NCI-H1930 (cell line): ENCODE measurements at regions not wholly inside any gene's neighbourhood (a gene's known extent, or its start where the extent isn't known, plus 50 kb on each side); places are given as distances from the start of the nearest gene placed in this dataset.

Experiments used
- DNase-seq, 2 experiments: peaks; one replicate each; lab custom pipeline; 2025; lab: John Stamatoyannopoulos, UW

DNA sequence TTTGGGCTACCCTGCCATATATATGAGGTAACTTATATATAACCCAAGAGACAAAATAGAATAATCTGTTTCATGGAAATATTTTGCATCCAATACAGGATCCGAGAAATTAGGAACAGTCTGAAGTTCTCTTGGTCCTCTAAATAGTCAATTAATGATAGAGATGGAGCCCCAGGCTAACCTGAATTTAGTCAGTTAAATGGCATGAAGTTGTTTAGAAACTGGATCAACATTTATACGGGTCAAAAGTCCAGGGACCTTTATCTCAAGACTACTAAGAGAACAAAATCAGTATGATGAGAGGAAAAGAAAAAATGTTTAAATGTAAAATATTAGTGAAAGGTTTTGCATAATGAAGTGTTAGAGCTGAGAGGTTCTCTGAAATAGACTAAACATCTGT lies 303.3 kb upstream of the ACTBL2 start:
- no peak for DNase-seq

DNA sequence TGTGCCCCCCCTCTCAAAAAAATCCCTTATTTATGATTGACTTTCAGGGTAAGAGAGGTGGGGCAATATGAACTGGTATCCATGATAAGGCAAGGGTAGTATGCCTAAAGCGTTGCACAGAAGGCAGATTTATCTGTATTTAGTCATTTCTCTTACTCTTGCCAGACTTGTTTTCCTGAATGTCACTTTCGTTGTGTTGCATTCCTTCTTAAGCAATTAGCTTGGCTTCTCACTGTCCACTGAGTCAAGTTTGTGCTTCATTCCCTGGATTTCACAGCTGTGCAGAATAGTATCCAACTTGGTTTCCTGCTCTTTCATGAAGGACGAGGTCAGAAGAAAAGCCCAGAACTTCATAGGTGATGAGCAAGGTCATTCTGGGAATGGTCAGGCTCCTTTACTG lies 301.5 kb upstream of the ACTBL2 start:
- no peak for DNase-seq

DNA sequence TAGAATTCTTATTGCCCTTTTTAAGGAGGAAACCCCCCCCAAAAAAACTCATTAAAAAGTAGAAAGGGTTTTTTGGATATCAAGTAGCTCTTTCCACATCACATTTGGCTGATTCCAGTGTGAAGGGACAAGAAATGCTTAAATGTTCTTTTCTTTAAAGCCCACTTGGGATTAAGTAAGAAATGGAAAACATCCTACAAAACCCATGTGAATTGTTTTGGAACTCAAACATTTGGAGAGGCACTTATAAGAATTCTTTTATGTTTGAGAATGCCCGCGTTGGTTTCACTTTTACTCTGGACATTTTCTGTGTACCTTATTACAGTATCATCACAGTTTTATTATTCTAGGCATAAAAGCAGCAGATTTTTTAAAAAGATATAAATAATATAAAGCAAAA lies 301.1 kb upstream of the ACTBL2 start:
- no peak for DNase-seq

DNA sequence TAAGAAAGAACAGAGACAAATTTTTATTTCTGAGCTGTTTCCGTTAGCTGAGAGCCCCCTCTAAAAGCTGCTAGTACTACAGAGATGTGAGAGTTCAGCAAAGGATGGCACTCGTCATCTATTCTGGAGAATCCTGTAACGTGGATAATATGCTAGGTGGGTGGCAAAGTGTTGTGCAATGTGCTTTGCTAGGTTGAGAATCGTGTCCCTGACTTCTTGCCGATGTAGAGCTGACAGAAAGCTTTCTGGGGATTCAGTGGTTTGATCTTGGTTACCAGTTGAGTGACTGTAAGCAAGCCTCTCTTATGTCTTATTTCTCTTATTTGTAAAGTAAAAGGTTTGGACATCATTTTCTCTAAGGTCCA lies 298.3 kb upstream of the ACTBL2 start:
- DNase-seq = no peak

DNA sequence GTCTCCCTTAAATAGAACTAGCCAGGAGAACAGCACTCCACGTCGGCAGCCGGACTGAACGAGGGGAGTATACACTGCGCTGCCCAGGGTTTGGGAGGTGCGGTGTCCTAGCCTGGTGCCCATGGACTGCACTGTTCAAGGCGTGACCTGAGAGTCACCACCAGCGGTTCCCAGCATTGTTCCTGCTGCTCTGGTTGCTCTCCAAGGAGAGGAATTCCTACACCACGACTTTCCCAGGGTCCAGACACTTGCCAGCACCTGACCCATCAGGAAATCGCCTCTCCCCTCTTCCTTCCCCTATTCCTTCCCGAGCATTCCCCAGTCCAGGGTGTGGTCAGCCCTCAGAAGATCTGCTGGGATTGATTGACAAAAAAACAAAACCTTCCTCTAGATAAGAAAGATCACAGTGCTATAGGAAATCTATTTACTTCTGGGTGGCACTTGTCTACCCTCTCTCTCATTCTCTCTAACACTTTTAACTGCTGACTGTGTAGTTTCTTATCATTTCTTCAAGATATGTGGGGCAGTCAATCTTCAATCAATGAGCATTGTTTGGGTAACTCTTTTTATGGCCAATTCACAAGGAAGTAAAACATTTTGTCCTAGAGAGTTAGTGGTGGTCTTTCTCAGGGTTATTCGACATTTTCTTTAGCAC lies 297.8 kb upstream of the ACTBL2 start:
- no peak for DNase-seq

DNA sequence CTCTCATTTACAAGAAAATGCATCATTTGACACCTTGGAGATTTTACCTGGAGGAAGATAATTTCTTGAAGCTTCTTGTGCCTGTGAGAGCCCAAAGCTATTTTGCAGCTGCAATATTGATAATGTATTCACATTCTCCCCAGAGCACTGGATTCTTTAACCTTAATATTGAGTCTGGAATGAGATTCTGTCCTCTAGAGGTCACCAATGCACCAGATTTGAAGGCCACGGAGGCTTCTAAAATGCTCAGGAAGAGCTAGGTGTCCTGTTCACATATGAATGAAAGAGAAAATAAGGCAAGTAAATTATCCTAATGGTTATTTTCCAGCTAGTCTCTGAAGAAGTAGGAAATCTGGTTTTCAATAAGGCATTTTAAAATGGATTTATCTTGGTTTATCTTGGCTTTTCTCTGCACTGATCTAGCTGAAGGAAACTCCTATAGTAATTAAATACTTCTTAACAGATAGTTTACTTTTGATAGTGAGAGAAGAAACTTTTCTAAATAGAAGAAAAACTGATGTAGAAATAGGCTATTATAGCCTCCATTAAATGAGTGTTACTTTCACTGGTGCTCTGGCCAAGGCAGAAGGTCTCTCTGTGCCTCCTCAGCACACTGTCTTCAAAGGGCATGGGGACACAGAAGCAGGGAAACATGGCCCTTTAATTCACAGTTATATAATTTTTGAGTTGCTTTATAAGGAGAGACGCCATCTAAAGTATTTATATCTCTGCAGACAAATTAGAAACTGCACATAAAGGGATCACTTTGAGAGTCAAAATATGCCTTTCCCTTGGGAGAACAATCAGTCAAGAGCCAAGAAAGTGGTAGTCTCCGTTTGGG lies 297.0 kb upstream of the ACTBL2 start:
- DNase-seq = peak; percentile 19 to 25

DNA sequence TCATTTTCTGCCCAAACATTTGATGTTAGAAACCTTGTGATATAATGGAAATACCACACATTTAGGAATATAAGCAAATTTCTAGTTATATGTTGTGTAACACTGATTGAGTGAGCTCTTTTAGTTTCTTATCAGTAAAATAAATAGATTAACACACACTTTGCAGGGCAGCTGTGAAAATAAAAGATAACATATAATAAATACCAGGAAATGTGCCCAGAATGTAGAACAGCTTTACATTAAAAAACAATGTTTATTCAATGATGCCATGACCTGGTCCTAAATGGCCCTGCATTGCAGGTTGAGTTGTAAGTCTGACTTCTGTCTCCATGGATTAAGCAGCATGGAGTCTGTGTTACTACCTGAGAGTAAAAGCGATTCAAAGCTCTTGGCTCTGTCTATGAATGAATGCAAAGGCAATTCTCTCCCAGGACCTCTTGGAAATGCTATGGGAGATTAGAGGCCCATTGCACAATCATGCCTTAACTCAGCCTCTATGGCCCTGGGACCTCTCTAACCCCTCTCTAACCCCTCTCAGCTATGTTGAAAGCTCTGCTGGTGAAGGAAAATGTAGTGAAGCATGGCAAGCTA lies 296.0 kb upstream of the ACTBL2 start:
- no peak for DNase-seq

DNA sequence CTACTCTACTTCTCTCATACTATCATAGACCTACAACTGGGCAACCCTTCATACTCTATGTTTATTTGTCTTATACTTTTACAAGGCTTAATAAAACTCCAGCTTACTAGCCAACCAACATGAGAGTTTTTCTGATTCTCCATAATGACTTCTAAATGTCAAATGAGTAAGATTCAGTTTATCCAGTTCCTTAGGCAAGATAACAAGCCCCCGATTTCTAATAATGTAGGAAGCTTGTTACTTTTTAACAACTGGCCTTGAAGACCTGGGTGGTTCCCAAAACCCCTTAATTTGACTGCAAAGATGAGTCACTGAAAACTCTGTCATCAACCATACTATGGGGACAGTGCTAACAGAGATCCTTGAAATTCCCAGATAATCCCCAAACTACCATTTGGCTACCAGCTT lies 294.6 kb upstream of the ACTBL2 start:
- DNase-seq = no peak

DNA sequence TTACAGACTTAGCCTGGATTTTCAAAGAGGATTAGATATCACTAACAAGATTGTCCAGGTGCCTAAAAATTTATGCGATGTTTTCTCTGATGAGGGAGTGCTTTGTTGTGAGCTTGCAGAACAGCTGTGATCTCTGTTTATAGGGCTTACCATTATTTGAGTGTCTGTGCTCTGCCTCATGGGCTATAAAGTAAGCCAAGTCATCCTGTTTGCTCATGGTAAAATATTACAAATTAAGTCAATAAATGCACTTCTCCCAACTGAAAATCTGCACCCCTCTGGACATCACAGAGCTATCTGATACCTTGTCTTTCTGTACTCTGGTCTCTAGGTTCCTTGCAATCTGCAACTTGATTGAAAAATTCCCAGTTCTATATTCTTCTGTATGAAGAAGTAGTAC lies 293.4 kb upstream of the ACTBL2 start:
- DNase-seq = no peak

DNA sequence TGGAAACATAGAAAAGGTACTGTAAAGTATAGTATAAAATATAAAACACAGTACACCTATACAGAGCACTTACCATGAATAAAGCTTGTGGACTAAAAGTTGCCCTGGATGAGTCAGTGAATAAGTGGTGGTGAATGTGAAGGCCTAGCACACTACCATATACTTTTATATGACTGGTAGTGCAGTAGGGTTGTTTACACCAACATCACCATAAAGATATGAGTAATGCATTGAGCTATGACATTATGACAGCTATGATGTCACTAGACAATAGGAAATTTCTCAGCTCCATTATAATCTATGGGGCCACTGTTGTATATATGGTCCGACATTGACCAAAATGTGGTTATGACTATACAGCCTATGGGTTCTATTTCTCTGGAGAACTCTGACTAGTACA lies 291.8 kb upstream of the ACTBL2 start:
- no peak for DNase-seq

DNA sequence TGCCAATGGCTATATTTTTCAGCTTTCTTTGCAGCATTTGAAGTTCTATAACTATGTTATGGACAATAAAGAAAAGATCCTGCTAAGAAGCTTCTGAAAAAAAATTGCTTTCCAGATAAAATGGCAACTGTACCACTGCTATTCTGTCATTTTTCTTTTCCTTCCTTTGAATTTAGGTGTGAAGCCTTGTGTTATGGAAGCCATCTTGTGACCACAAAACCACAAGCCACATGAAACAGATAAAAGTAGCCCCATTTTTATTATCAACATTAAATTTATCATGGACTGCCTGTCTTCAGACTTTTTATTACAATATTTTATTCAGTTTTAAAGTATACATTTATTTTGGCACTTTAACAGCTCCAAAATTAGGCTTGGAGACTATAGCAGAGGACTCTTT lies 289.9 kb upstream of the ACTBL2 start:
- no peak for DNase-seq

DNA sequence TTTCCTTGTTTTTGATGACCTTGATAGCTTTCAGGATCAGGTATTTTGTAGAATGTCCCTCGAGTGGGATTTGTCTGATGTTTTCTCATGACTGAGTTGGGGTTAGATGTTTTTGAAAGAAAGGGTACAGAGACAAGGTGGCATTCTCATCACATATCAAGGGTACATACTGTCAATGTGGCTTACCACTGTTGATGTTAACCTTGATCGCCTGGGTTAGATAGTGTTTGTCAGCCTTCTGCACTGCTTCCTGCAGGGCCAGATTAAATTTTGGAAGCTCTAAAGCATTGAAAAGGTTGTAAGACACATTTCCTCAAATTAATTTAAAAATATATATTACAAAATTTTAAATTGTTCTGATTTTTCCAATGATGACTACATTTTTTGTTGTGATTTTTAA lies 287.4 kb upstream of the ACTBL2 start:
- DNase-seq = no peak

DNA sequence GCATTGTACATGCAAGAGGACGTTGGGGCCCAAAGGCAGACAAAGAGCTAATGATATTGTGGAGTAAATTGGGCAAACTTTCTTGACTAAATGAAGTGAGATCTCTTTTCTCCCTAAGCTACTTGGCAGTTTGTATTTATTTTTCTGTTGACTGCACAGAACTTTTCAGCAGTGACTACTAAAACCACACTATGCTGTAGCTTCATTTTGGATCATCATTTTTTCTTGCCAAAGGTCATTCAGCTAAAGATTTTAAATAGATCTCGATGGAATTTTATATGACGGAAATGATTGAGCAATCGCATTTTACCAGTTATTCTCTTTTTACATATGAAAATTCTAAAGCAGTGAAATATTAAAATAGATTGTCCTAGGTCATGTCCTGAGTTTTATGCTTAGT lies 286.1 kb upstream of the ACTBL2 start:
- no peak for DNase-seq

DNA sequence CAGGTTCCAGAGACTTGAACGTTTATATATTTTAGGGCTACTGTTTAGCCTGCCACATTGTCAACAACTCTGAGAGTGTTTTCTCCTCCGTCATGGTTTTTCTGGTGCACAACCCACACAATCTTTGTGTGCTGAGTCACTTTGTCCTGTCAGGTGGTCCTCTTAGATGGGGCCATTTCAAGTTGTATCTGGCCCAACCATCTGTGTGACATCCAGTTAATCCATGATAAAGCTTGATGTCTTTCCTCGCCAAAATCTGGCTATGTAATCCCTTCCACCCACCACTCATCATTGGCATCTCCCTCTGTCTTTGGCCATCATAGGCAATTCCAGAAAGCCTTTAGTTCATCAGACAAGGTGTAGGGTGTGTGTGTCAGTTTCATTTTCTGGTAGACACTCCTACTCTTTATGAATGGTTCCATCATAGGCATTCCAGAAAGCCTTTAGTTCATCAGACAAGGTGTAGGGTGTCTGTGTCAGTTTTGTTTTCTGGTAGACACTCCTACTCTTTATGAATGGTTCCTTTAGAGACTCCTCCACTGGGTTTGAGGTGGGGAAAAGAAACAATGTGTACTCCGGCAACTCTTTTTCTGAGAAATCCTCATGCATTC lies 282.0 kb upstream of the ACTBL2 start:
- DNase-seq = no peak

DNA sequence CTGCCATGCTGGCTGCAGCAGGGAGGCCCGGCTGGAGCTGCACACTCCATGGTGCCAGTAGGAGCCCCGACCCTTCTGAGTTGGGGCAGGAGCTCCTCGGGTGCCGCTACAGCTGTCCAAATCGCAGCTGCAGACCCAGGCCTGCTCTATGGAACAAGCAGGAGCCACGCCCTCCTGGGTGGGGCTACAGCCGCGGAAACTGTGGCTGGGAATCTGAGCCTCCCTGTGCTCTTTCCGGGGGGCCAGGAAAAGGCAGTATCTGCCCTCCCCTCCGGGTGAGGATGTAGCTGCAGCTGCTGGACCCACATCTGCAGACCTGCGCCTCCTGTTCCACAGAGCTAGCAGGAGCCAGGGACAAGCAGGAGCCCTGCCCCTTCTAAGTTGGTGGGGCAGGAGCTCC lies 278.9 kb upstream of the ACTBL2 start:
- DNase-seq = no peak

DNA sequence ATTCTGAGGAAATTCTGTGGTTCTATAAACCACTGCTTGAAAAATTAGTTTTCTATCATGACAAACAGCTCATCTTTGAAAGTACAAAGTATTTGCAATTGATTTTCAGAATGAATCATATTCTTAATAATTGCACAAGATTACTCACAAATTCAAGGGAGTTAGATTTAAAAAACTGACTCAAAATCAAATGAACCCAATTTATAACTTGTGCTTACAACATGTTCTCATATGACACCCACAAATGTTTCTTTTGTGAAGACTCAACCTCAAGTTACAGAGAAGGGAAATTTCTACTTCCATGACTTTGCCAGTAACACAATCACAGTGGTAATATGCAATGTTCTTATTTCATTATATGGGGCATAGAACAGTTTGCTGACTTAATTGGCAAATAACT lies 272.0 kb upstream of the ACTBL2 start:
- no peak for DNase-seq

DNA sequence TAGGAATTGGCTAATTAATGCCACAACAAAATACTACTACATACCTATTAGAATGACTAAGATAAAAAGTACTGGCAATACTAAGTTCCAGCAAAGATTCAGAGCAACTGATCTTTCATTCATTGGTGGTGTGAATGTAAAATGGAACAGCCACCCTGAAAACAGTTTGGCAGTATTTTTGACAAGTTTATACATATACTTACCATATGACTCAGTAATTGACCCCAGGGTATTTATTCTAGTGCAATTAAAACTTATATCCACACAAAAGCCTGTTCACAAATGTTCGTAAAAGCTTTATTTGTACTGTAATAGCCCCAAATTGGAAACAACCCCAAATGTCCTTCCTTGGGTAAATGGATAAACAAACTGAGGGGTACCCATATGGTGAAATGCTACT lies 270.8 kb upstream of the ACTBL2 start:
- no peak for DNase-seq

DNA sequence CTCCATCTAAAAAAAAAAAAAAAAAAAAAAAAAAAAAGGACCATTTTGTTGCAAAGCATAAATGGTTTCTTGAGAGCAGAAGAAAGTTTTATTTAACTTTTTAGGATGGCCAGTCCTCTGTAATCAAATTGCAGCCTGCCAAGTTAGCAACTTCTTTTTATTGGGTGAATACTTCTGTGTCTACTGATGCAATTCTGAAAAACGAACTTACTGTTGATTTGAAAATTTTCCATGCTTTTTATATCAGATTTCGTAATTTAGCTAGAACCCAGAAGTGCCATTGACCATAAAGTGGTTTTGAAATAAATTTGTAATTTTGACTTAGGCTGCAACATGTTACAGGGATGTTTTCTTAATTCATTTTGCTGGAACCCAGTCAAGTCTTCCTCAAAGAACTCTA lies 269.1 kb upstream of the ACTBL2 start:
- DNase-seq = no peak

DNA sequence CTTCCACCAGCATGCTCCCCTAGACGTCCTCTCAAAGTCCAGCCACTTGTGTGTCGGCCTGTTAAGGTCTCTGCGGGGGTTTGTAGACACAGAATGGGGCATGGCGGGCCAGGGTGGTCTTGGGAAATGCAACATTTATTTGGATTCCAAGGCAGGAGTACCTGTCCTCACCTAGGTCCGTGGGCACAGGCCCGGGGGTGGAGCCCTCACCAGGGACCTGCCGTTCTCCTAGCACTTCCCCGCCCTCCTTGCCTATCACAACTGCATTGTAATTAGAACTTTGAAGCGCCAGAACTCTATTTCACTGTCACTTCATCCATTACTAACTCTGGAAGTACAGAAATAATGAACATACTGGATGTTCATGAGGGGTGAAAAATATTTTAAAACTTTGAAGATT lies 268.3 kb upstream of the ACTBL2 start:
- no peak for DNase-seq

DNA sequence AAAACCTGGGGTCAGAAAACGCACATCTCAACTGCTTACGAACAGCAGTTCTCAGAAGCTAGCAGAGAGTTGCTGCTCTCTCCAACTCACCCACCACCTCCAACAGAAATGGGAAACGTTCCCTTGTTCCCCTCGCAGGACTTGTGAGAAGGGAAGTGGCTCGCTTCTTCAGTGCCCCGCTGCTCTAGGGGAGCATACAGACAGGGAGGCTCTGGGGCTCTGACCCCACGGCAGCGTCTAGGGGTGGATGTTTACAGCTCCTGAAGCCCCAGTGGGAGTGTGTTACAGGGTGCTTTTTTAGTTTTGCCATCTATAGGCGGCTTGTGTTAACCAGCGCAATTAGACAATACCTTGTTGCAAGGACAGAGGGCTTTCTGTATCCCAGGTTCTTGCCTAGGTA lies 267.7 kb upstream of the ACTBL2 start:
- no peak for DNase-seq

DNA sequence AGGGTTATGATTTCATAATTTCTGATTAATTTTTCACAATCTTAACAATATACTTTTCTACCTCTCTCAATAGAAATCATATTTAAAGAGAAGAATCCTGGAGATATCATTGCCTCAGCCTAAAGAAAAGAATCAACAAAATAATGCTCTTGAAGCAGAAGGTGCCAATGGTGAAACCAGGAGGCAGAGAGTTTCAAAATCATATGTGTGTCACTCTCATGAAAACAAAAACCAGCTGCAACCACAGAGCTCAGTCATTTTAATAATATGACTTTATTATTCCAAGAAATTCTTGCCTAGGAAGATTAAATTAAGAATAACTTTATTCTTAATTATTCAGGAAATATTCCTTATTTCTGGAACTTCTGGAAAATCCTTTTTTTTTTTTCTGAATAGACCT lies 266.8 kb upstream of the ACTBL2 start:
- DNase-seq = no peak

DNA sequence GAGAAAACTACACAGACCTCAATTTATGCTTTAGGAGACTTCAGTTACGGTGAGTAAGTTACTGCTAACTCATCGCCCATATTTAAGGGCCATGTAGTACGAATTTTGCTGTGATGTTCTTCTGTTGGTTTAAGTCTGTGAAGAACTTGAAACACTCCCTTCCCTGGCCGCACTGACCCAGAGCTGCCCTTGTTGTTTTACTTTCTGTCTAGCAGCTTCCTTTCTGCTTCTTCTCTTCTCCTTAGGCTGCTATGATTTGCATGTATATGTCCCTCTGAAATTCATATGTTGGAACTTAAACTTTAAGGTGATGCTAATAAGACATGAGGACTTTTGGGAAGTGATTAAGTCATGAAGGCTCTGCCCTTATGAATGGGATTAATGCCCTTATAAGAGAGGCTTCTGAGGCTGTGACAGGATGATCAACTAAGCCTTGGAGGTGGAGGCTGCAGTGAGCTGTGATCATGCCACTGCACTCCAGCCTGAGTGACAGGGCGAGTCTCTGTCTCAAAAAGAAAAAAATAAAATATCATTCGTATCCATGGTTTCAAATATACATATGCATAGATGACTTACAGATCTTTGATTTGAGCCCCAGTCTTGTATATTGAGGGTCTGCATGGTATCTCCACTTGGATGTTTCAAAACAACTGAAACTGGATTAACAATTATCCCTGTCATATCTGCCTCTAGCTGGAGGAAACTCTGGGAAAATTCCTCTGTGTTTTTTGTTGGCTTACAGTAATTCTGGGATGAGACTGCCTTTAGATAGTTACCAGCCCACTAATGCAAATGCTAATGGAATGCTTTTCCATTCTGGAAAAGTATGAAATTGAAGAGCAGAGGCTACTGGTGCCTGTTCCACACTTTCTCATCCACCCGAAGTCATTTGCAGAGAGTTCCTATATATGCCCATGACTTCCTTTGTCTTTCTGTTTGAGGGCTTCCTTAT lies 263.4 kb upstream of the ACTBL2 start:
- DNase-seq = no peak
